Fibroblast of pulmonary artery (primary cell): ENCODE measurements at regions not wholly inside any gene's neighbourhood (a gene's known extent, or its start where the extent isn't known, plus 50 kb on each side); places are given as distances from the start of the nearest gene placed in this dataset.
"Not testable (repeated sequence)": the region's sequence is repeated elsewhere in the genome, so short reads cannot be mapped to it uniquely, and the experiment has no call there.

ENCODE experiments used
- DNase-seq: peaks from one replicate; pipeline ENCODE4 v3.0.0-alpha.2; 2010; ENCODE audit warnings: low read depth
- H3K4me3 ChIP-seq: replicated peaks from 2 replicates; pipeline ENCODE4 v1.5.1; 2011; ENCODE audit warnings: low read depth, mild to moderate bottlenecking, control low read depth, low read length, moderate library complexity
- CTCF ChIP-seq: IDR thresholded peaks from 2 replicates; pipeline ENCODE4 v1.5.1; 2011; ENCODE audit warnings: mild to moderate bottlenecking, control low read depth, low read length, inconsistent platforms; ENCODE audit errors: missing control alignments

- no peak for DNase-seq
- H3K4me3 ChIP-seq: no peak overlapping the region
- TF ChIP-seq CTCF: no peak
Observed at GRCh38 chr1:79255421-79255820, 248.9 kb upstream of the ADGRL4 start.

GRCh38 chr1:79252598-79252997 lies 246.1 kb upstream of the ADGRL4 start:
- H3K4me3 ChIP-seq: no peak overlapping the region
- no peak for DNase-seq
- TF ChIP-seq CTCF: no peak

- H3K4me3 ChIP-seq: no peak overlapping the region
- TF ChIP-seq CTCF: no peak
- no peak for DNase-seq
Observed at GRCh38 chr1:79239840-79240239, 233.3 kb upstream of the ADGRL4 start.

GRCh38 chr1:79235301-79236002 lies 228.9 kb upstream of the ADGRL4 start:
- peak overlapping the region; percentile 6 for H3K4me3 ChIP-seq
- DNase-seq: peak; percentile 52
- TF ChIP-seq CTCF: no peak

GRCh38 chr1:79232818-79233217 lies 226.3 kb upstream of the ADGRL4 start:
- DNase-seq: no peak
- no peak overlapping the region for H3K4me3 ChIP-seq
- TF ChIP-seq CTCF: no peak

- DNase-seq, H3K4me3 ChIP-seq: not testable (repeated sequence)
Observed at GRCh38 chr1:79230751-79231150, 224.2 kb upstream of the ADGRL4 start.

- no peak for TF ChIP-seq CTCF
- no peak overlapping the region for H3K4me3 ChIP-seq
- no peak for DNase-seq
Observed at GRCh38 chr1:79226963-79227362, 220.4 kb upstream of the ADGRL4 start.
